ENCODE measurements at regions not wholly inside any gene's neighbourhood (a gene's known extent, or its start where the extent isn't known, plus 50 kb on each side); places are given as distances from the start of the nearest gene placed in this dataset.
A peak's percentile ranks its signal among the peaks of the same experiment; 100 is the strongest.

DNA sequence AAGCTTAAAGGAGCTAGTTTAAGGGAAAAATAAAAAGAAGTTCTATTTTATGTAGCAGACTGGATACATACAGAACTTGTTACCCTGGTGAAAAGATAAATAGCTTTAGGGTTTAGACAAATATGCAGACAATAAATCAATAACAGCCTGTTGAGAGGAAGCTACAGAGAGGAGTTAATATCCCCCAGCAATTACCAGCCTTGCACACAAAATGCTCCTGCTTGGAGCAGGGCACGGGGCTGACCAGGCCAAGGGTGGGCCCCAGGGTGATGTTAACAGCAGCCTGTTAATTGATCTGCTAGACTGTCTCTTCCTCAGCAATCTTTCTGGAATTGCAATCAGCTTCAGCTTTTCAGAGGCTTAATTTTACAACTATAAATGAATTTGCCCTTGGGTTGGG is 125.1 kb upstream of the SOX4 start:
- Histone ChIP-seq H3K27ac (ENCODE audit: extremely low read depth, low read depth, low read length) (no peak overlapping the region), H3K4me3 (ENCODE audit: low read depth, low read length) (no peak overlapping the region), H3K4me1 (ENCODE audit: control insufficient read depth, insufficient read depth, low read length) (peaks cover 4% of the 10 kb centered on the region; the same call in 1 of the 2 replicates), H3K9me3 (ENCODE audit: control insufficient read depth, insufficient read depth, low read depth, low read length) (no peaks in the 10 kb centered on the region), H3K36me3 (ENCODE audit: control insufficient read depth in 2 of 2, insufficient read depth in 1 of 2, low read length in 2 of 2) (no peaks in the 10 kb centered on the region)
- TF ChIP-seq, protein P1, sequence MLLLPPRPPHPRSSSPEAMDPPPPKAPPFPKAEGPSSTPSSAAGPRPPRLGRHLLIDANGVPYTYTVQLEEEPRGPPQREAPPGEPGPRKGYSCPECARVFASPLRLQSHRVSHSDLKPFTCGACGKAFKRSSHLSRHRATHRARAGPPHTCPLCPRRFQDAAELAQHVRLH (tag by site-specific recombination; IDR thresholded peaks at IDR 0.05): no peak
- TF ChIP-seq ZNF621 (tag by site-specific recombination; IDR thresholded peaks at IDR 0.05): no peak
- no peak for TF ChIP-seq ZNF837 (tag by site-specific recombination; IDR thresholded peaks at IDR 0.05)
- TF ChIP-seq ZNF274 (IDR thresholded peaks at IDR 0.05; ENCODE audit: low read length): no peak
- TF ChIP-seq ZNF274 (tag by site-specific recombination; IDR thresholded peaks at IDR 0.05; ENCODE audit: borderline replicate concordance): no peak
- TF ChIP-seq, protein P2, sequence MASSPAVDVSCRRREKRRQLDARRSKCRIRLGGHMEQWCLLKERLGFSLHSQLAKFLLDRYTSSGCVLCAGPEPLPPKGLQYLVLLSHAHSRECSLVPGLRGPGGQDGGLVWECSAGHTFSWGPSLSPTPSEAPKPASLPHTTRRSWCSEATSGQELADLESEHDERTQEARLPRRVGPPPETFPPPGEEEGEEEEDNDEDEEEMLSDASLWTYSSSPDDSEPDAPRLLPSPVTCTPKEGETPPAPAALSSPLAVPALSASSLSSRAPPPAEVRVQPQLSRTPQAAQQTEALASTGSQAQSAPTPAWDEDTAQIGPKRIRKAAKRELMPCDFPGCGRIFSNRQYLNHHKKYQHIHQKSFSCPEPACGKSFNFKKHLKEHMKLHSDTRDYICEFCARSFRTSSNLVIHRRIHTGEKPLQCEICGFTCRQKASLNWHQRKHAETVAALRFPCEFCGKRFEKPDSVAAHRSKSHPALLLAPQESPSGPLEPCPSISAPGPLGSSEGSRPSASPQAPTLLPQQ (tag by site-specific recombination; IDR thresholded peaks at IDR 0.05): 0 out of 2 replicates have a peak, but pooled peaks have one; percentile 14
- ChIA-PET POLR2A (interaction anchor here (0.5 to 1.4 kb wide), 3 partner anchors 120 to 720 kb away, joined by 3 to 8 read pairs (median 4); partner anchors contain the start of gene SOX4), CTCF (interaction anchor here (0.6 to 0.8 kb wide), 4 partner anchors 11 to 1438 kb away, joined by 3 to 4 read pairs (median 3); no protein-coding TSS in a partner anchor)

DNA sequence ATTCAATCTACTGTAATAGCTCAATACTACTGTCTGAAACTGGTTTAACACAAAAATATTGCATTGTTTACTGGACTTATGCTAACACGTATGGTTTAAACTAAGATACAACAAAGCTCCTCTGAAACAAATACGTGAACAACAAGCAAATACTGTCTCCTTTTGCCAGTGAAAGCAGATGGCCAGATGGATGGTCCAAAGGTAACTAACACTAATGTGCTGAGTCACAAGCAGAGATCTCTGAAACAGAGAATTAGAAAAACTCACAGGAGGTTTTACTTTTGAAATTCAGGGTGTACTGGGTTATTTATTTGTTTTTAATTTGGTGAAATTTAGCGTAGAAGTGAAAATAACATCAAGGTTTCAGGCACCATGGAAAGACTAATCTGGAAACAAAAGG is 124.3 kb upstream of the SOX4 start:
- H3K4me3 ChIP-seq (ENCODE audit: low read depth, low read length): no peak overlapping the region
- no peaks in the 10 kb centered on the region for H3K36me3 ChIP-seq (ENCODE audit: control insufficient read depth in 2 of 2, insufficient read depth in 1 of 2, low read length in 2 of 2)
- ChIA-PET POLR2A (interaction anchor here (0.5 to 1.4 kb wide), 3 partner anchors 119 to 721 kb away, joined by 3 to 8 read pairs (median 4); partner anchors contain the start of gene SOX4), CTCF (interaction anchor here (0.6 kb wide), 1 partner anchor 15 kb away, joined by 3 read pairs; no protein-coding TSS in a partner anchor)
- no peak overlapping the region for H3K27ac ChIP-seq (ENCODE audit: extremely low read depth, low read depth, low read length)
- no peak for TF ChIP-seq ZSCAN23 (tag by site-specific recombination; IDR thresholded peaks at IDR 0.05)
- TF ChIP-seq, protein P3, sequence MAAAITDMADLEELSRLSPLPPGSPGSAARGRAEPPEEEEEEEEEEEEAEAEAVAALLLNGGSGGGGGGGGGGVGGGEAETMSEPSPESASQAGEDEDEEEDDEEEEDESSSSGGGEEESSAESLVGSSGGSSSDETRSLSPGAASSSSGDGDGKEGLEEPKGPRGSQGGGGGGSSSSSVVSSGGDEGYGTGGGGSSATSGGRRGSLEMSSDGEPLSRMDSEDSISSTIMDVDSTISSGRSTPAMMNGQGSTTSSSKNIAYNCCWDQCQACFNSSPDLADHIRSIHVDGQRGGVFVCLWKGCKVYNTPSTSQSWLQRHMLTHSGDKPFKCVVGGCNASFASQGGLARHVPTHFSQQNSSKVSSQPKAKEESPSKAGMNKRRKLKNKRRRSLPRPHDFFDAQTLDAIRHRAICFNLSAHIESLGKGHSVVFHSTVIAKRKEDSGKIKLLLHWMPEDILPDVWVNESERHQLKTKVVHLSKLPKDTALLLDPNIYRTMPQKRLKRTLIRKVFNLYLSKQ (tag by site-specific recombination; IDR thresholded peaks at IDR 0.05; ENCODE audit: borderline replicate concordance): no peak
- TF ChIP-seq ZNF133 (tag by site-specific recombination; IDR thresholded peaks at IDR 0.05): no peak
- peaks cover 4% of the 10 kb centered on the region; the same call in 1 of the 2 replicates for H3K4me1 ChIP-seq (ENCODE audit: control insufficient read depth, insufficient read depth, low read length)
- H3K9me3 ChIP-seq (ENCODE audit: control insufficient read depth, insufficient read depth, low read depth, low read length): no peaks in the 10 kb centered on the region

DNA sequence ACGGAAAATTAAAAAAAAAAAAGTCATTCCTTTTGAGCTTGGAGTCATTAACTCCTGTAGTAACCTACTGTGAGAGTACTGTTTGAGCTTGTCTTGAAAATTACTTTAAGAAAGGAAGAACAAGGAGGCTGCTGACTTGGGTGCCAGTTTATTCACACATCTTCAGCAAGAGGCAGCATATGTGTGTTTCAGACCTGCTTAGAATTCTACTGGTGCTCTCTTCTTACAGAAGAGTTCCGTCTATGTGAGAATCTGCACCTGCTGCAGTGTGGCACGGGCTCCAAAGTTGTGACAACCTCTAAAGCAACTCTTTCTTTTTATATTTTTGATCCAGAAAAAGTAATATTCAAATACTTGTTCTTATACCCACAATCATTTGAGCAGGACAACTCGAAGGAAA is 117.4 kb upstream of the SOX4 start:
- H3K9me3 ChIP-seq (ENCODE audit: control insufficient read depth, insufficient read depth, low read depth, low read length): no peaks in the 10 kb centered on the region
- H3K4me1 ChIP-seq (ENCODE audit: control insufficient read depth, insufficient read depth, low read length): peaks cover 10% of the 10 kb centered on the region
- ChIA-PET CTCF (interaction anchor here (0.6 kb wide), 1 partner anchor 10 kb away, joined by 3 read pairs; no protein-coding TSS in a partner anchor), POLR2A (no interaction called here)
- TF ChIP-seq ZNF174 (tag by site-specific recombination; IDR thresholded peaks at IDR 0.05) (no peak), ZNF404 (tag by site-specific recombination; IDR thresholded peaks at IDR 0.05) (no peak), ZBTB21 (tag by site-specific recombination; IDR thresholded peaks at IDR 0.05) (no peak), ZNF302 (tag by site-specific recombination; IDR thresholded peaks at IDR 0.05; ENCODE audit: low read depth) (no peak), ZNF76 (tag by site-specific recombination; IDR thresholded peaks at IDR 0.05; ENCODE audit: borderline replicate concordance, low read depth) (no peak), ZNF621 (tag by site-specific recombination; IDR thresholded peaks at IDR 0.05) (no peak), GLIS2 (tag by site-specific recombination; IDR thresholded peaks at IDR 0.05) (no peak), YY1 (tag by site-specific recombination; IDR thresholded peaks at IDR 0.05) (no peak), SP7 (tag by site-specific recombination; IDR thresholded peaks at IDR 0.05) (no peak), SCRT1 (tag by site-specific recombination; IDR thresholded peaks at IDR 0.05; ENCODE audit: borderline replicate concordance) (no peak), ZNF140 (tag by site-specific recombination; IDR thresholded peaks at IDR 0.05) (no peak), SP2 (tag by site-specific recombination; IDR thresholded peaks at IDR 0.05) (no peak), ZNF202 (tag by site-specific recombination; IDR thresholded peaks at IDR 0.05; ENCODE audit: borderline replicate concordance) (no peak), BCL11B (tag by site-specific recombination; IDR thresholded peaks at IDR 0.05; ENCODE audit: low read depth) (no peak), OVOL3 (tag by site-specific recombination; IDR thresholded peaks at IDR 0.05) (no peak)
- TF ChIP-seq, protein P4, sequence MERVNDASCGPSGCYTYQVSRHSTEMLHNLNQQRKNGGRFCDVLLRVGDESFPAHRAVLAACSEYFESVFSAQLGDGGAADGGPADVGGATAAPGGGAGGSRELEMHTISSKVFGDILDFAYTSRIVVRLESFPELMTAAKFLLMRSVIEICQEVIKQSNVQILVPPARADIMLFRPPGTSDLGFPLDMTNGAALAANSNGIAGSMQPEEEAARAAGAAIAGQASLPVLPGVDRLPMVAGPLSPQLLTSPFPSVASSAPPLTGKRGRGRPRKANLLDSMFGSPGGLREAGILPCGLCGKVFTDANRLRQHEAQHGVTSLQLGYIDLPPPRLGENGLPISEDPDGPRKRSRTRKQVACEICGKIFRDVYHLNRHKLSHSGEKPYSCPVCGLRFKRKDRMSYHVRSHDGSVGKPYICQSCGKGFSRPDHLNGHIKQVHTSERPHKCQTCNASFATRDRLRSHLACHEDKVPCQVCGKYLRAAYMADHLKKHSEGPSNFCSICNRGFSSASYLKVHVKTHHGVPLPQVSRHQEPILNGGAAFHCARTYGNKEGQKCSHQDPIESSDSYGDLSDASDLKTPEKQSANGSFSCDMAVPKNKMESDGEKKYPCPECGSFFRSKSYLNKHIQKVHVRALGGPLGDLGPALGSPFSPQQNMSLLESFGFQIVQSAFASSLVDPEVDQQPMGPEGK (tag by site-specific recombination; IDR thresholded peaks at IDR 0.05): no peak
- TF ChIP-seq, protein P5, sequence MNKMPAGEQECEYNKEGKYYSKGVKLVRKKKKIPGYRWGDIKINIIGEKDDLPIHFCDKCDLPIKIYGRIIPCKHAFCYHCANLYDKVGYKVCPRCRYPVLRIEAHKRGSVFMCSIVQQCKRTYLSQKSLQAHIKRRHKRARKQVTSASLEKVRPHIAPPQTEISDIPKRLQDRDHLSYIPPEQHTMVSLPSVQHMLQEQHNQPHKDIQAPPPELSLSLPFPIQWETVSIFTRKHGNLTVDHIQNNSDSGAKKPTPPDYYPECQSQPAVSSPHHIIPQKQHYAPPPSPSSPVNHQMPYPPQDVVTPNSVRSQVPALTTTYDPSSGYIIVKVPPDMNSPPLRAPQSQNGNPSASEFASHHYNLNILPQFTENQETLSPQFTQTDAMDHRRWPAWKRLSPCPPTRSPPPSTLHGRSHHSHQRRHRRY (tag by site-specific recombination; IDR thresholded peaks at IDR 0.05): no peak
- H3K27ac ChIP-seq (ENCODE audit: extremely low read depth, low read depth, low read length): no peak overlapping the region
- no peaks in the 10 kb centered on the region for H3K36me3 ChIP-seq (ENCODE audit: control insufficient read depth in 2 of 2, insufficient read depth in 1 of 2, low read length in 2 of 2)
- H3K4me3 ChIP-seq (ENCODE audit: low read depth, low read length): no peak overlapping the region
